Left kidney (tissue), 1 donor: ENCODE measurements at regions not wholly inside any gene's neighbourhood (a gene's known extent, or its start where the extent isn't known, plus 50 kb on each side); places are given as distances from the start of the nearest gene placed in this dataset.
"Not testable (repeated sequence)": the region's sequence is repeated elsewhere in the genome, so short reads cannot be mapped to it uniquely, and the experiment has no call there.

Experiments used
- DNase-seq: peaks from one replicate; pipeline ENCODE4 v3.0.0-alpha.2; 2013

- DNase-seq = no peak
These were observed 194.4 kb downstream of the TAF11L14 start for GRCh38 chr5:17828681-17829080.

- DNase-seq = no peak
These were observed 195.2 kb downstream of the TAF11L14 start for GRCh38 chr5:17829456-17829855.

- no peak for DNase-seq
These were observed 197.0 kb downstream of the TAF11L14 start for GRCh38 chr5:17831279-17831678.

GRCh38 chr5:17832949-17833745 lies 198.9 kb downstream of the TAF11L14 start:
- DNase-seq = no peak

GRCh38 chr5:17837757-17838156 lies 203.5 kb downstream of the TAF11L14 start:
- no peak for DNase-seq

- no peak for DNase-seq
These were observed 204.2 kb downstream of the TAF11L14 start for GRCh38 chr5:17838469-17838868.

- no peak for DNase-seq
These were observed 205.6 kb downstream of the TAF11L14 start for GRCh38 chr5:17839848-17840247.

GRCh38 chr5:17846496-17846895 lies 212.2 kb downstream of the TAF11L14 start:
- no peak for DNase-seq

GRCh38 chr5:17847286-17847685 lies 213.0 kb downstream of the TAF11L14 start:
- DNase-seq = no peak

GRCh38 chr5:17852111-17852510 lies 217.9 kb downstream of the TAF11L14 start:
- no peak for DNase-seq

GRCh38 chr5:17852740-17853139 lies 218.5 kb downstream of the TAF11L14 start:
- no peak for DNase-seq

- DNase-seq = no peak
These were observed 220.6 kb downstream of the TAF11L14 start for GRCh38 chr5:17854901-17855300.

- no peak for DNase-seq
These were observed 226.5 kb downstream of the TAF11L14 start for GRCh38 chr5:17860660-17861315.

- DNase-seq = not testable (repeated sequence)
These were observed 230.6 kb downstream of the TAF11L14 start for GRCh38 chr5:17864903-17865302.

- DNase-seq = not testable (repeated sequence)
These were observed 231.7 kb downstream of the TAF11L14 start for GRCh38 chr5:17865966-17866365.

- DNase-seq = no peak
These were observed 237.9 kb downstream of the TAF11L14 start for GRCh38 chr5:17872204-17872603.

- no peak for DNase-seq
These were observed 244.3 kb downstream of the TAF11L14 start for GRCh38 chr5:17878541-17878940.

GRCh38 chr5:17879276-17879675 lies 245.0 kb downstream of the TAF11L14 start:
- no peak for DNase-seq

GRCh38 chr5:17880869-17881268 lies 246.6 kb downstream of the TAF11L14 start:
- DNase-seq = no peak

GRCh38 chr5:17882760-17883488 lies 248.7 kb downstream of the TAF11L14 start:
- DNase-seq = no peak

GRCh38 chr5:17888155-17888554 lies 253.9 kb downstream of the TAF11L14 start:
- no peak for DNase-seq

GRCh38 chr5:17890501-17890900 lies 256.2 kb downstream of the TAF11L14 start:
- no peak for DNase-seq

GRCh38 chr5:17891881-17892280 lies 257.6 kb downstream of the TAF11L14 start:
- DNase-seq = no peak
